Skeletal muscle cell (primary cell): ENCODE measurements at regions not wholly inside any gene's neighbourhood (a gene's known extent, or its start where the extent isn't known, plus 50 kb on each side); places are given as distances from the start of the nearest gene placed in this dataset.
A peak's percentile ranks its signal among the peaks of the same experiment; 100 is the strongest.

ENCODE experiments used
- DNase-seq: peaks from one replicate; pipeline ENCODE4 v3.0.0-alpha.2; 2010; ENCODE audit warnings: low read depth
- H3K4me3 ChIP-seq: 2 replicates; pipeline ENCODE4 v1.5.1; 2011; ENCODE audit warnings: low read depth, mild to moderate bottlenecking, control low read depth, low read length, moderate library complexity

DNA sequence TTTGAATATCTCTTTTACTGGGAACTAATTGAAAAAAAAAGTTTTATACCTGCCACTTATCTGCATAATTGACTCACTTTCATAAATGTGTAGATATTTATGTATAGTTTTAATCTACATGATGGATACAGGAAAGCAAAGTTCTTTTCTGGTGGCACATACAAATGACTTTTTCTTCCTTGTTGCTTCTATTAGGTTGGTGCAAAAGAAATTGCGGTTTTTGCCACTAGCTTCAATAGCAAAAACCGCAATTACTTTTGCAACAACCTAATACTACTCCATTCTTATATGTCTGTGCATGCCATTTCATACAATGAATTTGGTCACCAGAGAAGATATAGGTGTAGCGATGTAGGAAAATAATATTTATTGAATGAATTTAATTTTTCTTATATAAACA lies 344.5 kb upstream of the PCDH20 start:
- no peak overlapping the region for H3K4me3 ChIP-seq
- no peak for DNase-seq

DNA sequence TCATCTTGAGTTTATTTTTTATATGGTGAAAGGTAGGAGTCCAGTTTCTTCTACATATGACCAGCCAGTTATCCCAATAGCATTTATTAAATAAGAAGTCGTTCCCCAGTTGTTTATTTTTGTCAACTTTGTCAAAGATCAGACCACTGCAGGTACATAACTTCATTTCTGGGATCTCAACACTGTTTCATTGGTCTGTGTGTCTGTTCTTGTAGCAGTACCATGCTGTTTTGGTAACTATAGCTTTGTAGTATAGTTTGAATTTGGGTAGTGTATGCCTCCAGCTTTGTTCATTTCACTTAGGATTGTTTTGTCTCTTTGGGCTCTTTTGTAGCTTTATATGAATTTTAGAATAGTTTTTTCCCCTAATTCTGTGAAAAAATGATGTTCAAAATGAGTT lies 340.4 kb upstream of the PCDH20 start:
- no peak for DNase-seq
- no peak overlapping the region for H3K4me3 ChIP-seq

DNA sequence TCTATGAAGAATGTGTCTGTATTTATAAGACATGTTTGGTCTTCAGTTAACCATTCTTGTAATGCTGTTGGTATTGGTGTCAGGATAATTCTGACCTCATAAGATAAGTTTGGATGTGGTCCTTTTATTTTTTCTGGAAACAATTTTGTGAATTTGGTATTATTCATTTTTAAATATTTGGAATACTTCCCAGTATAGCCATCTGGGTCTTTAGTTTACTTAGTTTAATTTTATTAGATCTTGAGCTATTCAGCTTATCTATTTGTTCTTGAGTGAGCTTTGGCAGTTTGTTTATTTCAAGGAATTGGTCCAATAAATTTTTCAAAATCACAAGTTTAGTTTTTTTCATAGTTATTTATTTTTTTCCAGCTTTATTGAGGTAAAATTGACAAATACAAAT lies 335.4 kb upstream of the PCDH20 start:
- no peak overlapping the region for H3K4me3 ChIP-seq
- no peak for DNase-seq

DNA sequence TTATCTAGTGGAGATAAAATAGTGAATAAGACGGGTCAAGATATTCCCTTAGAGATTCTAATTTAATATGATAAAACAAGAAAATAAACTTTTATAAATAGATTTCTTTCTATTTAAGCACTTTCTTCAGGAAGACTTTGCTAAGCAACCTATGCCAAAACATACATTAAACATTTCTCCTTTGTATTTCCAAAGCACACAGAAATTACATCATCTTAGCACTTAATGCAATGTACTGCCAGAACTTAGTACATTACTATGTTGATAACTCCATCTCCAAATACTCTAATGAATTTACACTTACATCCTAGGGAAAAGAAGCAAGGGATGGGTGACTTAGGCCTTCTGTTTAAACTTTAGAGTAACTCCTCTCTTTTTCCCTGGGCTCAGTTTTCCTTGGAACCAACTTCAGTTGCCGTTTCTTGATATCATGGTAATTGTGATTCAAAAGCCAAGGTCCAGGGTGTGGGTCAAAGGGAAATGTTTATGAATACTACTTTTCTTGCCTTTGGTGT lies 322.6 kb upstream of the PCDH20 start:
- no peak overlapping the region for H3K4me3 ChIP-seq
- no peak for DNase-seq

DNA sequence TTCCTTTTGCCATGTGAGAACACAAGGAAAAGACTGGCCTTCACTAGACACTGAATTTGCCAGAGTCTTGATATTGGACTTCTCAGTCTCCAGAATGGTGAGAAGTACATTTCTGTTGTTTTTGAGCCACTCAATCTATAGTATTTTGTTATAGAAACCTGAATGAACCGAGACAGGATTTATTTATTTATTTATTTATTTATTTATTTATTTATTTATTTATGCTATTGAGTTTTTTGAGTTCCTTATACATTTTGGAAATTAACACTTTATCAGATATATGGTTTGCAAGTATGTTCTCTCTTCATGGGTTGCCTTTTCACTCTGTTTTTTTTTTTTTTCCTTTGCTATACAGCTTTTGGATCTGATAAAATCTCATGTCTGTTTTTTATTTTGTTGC lies 319.0 kb upstream of the PCDH20 start:
- no peak for DNase-seq
- no peak overlapping the region for H3K4me3 ChIP-seq

DNA sequence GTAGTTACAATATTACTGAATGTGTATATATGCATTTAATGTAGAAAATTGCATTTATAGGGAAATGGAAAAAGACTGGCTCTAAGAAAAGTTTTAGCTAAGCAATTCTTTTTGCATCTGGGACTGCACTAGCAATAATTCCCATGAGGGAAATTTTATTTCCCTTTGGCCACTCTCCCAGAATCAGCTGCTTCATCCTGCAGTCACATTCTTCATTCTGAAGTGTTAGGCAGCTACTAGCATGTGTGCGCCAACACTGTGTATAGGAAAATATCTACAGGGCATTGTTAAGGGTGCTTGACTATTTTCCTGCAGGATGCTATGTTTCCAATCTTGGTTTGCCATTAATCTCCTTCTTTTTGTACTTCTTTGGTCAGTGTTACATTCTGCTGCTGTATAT lies 312.8 kb upstream of the PCDH20 start:
- peak; percentile 70 for DNase-seq
- H3K4me3 ChIP-seq = no peak overlapping the region

DNA sequence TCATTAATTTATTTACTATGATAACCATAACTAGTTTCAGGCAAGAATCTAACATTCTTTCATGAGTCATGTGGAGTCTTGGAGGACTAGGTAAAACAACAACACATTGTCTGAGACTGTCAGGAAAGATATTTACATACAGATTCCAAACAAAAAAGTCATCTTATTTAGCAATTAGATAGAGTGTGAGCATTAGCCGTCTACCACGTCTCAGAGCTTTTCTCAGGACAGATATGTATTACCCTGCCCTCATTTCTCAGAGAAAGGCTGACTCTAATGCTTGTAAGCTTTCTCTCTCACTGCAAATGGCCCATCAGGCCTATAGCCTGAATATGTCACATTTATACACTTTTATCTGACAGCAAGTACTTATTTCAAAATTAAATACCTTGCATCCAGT lies 312.1 kb upstream of the PCDH20 start:
- DNase-seq = peak; percentile 52
- no peak overlapping the region for H3K4me3 ChIP-seq

DNA sequence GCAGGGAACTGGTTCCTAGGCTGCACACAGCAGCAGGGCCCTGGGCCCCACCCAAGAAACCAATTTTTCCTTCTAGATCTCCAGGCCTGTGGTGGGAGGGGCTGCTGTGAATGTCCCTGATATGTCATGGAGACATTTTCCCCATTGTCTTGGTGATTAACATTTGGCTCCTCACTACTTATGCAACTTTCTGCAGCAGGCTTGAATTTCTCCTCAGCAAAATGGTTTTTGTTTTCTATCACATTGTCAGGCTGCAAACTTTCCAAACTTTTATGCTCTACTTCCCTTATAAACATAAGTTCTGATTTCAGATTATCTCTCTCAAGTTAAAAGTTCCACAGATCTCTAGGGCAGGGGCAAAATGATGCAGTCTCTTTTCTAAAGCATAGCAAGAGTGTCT lies 310.2 kb upstream of the PCDH20 start:
- no peak for DNase-seq
- no peak overlapping the region for H3K4me3 ChIP-seq

DNA sequence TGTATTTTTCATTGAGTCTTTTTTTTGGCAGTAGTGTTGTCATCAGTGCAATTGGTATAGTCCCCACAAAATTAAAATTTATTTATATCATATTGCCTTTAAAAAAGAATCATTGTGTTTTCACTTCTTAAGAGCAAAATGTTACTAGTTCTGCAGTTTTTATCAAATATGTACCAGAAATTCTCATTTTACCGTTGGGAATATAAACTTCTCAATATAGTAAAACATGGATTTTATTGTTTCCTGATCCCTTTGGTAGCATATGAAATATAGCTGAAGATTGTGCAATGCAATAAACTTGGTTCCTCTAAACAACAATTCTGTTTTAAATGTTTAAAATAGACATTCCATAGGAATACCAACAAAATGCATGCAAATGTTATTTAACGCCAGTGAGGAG lies 306.5 kb upstream of the PCDH20 start:
- no peak overlapping the region for H3K4me3 ChIP-seq
- no peak for DNase-seq

DNA sequence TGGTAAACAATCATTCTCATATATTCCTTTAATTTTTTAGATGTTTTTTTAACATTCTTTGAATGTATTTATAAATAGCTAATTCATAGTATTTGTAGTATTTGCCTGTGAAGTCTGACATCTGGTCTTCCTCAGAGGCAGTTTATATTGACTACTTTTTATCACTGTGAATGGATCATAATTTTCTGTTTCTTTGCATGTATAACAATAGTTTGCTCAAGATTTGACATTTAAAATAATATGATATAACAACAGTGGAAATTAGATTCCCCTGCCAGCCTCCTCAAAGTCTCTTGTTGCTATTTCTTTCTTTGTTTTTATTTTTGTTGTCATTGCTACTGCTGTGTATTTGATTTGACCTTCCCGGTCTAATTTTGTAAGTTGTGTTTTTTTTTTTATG lies 297.0 kb upstream of the PCDH20 start:
- no peak for DNase-seq
- H3K4me3 ChIP-seq = no peak overlapping the region

DNA sequence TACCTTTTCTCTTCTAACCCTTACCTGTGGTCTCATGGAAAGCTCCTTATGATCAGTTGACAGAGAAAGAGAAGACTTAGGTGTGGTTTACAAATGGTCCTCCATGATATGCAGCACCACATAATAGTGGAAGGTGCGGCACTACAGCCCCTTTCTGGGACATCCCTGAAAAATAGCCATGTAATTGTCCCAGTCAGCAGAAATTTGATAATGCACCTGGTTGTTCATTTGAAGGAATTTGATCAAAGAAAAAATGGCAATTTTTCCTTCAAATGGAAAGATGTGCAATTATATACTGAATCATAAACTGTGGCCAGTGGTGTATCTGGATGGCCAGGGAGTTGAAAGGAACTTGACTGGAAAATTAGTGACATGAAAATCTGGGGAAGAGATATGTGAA lies 293.6 kb upstream of the PCDH20 start:
- no peak overlapping the region for H3K4me3 ChIP-seq
- no peak for DNase-seq

DNA sequence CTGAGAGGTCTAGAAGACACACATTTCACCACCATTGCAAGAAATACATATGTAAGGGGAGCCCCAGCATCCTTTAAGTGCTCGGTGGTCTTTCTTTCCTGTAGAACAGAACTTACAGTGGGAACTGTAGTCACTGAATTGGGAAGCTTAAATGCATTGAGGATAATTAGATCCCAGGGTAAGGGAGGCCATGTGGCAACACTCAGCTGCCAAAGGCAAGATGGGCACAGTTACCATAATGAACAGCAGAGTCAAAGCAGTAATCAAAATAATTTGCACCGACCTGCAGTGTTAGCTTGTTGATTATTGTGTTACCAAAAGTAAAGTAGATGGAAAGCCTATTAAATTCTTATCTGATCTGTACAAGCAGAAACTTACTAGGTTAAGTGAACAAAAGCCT lies 291.2 kb upstream of the PCDH20 start:
- DNase-seq = no peak
- no peak overlapping the region for H3K4me3 ChIP-seq

DNA sequence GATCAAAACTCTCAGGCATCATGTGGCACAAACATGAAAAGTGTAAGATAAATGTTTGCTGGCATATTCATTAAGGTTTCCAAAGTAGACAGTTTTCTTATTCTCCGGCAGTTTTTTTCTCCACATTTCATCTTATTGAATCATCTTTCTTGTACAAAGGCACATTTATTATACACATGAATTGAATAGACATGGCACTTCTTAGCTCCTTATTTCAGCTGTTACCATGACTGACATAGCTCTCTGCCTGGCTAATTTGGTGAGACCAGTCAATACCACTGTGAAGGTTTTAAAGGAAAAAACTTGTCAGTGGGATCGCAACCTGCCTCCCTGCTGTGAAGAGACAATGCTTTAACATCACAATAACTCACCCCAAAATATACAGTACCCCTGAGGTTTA lies 285.0 kb upstream of the PCDH20 start:
- no peak for DNase-seq
- no peak overlapping the region for H3K4me3 ChIP-seq

DNA sequence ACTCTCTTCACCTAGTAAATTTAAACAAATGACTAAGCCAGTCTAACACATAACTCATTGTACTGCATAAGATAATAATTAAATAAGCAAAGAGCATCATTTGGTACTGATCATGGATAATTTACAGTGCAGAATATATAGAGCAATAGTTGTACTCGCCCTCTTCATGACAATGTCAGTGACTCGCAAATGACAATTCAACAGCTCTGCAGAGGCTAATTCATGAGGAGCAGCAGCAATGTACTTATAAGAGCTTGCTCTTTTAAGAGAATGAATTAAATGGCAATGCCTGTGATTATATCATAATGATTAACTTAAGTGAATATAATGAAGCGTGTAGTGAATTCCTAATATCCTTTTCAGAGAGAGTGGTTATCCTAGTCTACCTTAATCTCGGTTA lies 284.5 kb upstream of the PCDH20 start:
- DNase-seq = no peak
- H3K4me3 ChIP-seq = no peak overlapping the region

DNA sequence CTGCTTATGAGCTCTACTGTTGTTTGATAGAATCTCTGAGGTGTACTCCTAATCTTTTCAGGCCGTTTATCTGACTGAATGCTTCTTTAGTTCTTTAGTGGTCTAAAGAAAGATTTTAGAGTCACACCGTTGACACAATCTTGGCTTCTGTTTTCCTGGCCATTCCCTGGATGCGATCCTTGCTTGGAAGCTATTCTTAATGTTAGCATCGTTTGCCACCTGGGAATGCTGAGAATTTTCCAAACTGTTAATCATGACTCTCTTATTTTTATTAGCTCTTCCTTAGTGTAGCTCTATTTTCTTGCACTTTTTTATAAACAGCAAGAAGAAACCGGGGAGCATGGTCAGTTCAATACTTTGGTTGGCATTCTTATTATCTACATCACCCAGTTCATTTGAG lies 281.0 kb upstream of the PCDH20 start:
- DNase-seq = no peak
- no peak overlapping the region for H3K4me3 ChIP-seq

DNA sequence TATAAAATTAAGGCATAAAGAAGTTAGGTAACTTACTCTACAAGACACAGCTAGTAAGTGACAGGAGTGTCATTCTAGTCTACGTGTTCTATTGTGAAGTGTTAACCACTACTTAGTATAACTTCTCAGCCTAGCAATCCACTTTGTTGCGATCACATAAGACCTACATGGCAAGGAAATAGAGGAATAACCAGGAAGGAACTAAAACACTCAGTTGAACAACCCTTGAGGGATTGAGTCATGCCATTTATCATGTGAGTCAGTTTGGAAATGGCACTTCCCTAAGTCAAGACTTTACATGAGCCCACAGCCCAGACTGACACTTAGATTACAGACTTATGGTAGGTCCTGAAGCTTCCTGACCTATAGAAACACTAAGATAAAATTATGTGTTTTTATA lies 279.5 kb upstream of the PCDH20 start:
- no peak overlapping the region for H3K4me3 ChIP-seq
- DNase-seq = peak; percentile 24

DNA sequence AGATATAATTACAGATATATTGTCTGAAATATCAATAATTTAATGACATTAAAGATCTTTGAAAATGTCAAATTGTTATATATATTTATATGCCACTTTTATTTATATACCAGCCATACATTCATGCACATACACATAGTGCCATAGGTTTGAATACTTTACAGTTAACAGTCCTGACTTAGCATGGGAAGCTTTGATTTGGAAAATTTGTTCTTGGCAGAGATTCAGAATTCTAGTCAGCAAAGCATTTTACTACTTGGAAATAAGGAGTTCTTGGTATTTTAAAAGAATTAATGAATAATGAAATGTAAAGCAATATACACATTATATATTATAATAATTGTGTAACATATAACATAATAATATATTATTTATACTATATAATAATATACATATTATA lies 277.0 kb upstream of the PCDH20 start:
- H3K4me3 ChIP-seq = no peak overlapping the region

DNA sequence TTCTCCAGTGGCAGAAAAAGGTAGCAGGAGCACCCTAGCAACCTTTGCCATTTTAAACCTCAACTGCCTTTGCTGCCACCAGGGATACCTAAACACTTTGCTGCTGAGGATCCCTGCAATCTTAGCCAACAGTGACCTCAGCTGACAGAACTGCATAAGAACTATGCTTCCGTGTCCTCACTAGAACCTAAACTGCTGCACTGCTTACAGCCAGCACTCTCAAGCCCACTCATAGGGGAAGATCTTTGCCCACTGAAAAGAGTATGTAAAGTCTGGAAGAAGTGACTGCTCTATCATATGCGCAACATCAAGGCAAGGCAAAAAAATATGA lies 270.0 kb upstream of the PCDH20 start:
- no peak for DNase-seq
- H3K4me3 ChIP-seq = no peak overlapping the region

More for the DNA sequence above, 277.0 kb upstream of the PCDH20 start:
- DNase-seq = no peak

DNA sequence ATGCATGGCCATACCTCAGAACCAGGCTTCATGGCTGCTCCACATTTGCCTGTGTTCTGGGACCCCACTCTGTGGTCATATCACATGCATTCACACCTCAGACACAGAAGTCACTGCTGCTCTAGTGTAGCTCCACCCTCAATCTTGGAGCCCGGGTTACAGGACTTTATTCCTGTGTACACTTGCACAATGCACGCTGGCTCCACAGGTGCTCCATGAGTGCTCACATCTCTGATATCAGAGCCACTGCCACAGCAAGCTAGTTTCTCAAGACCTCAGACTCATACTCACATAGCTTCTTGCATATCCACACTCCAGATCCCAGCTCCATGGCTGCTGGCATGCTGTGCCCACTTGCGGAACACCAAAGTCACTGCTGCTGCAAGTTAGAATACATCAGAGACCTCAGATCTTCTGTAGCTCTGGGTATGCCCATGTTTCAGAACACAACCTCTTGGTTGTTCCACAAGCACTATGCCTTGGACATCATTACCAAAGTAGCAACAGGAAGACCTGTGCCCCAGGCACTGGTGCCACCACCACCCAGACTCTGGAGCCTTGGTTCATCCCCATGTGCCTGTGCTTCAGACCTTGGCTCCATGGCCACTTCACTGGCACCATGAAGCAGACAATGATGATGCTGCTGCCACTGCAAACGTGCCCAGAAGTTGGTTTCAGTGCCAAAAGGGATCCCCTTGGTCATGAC lies 269.5 kb upstream of the PCDH20 start:
- no peak overlapping the region for H3K4me3 ChIP-seq
- no peak for DNase-seq

DNA sequence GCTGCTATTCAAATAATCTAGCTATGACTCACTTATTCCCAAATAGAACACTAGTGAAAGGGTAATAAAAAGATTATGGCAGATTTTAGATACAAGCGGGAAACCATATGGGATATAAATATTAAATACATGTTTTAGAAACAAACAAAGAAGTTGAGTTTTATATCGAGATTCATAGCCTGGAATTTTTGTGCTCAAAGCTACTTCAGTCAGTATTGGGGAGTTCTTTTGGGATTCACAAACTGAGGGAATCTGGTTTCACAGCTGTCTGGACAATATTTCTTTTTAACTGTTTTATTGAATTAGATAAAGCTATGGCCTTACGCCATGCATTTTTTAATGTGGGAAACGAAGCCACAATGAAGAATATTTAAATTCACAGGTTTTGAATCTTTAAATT lies 257.1 kb upstream of the PCDH20 start:
- H3K4me3 ChIP-seq = no peak overlapping the region
- DNase-seq = no peak

DNA sequence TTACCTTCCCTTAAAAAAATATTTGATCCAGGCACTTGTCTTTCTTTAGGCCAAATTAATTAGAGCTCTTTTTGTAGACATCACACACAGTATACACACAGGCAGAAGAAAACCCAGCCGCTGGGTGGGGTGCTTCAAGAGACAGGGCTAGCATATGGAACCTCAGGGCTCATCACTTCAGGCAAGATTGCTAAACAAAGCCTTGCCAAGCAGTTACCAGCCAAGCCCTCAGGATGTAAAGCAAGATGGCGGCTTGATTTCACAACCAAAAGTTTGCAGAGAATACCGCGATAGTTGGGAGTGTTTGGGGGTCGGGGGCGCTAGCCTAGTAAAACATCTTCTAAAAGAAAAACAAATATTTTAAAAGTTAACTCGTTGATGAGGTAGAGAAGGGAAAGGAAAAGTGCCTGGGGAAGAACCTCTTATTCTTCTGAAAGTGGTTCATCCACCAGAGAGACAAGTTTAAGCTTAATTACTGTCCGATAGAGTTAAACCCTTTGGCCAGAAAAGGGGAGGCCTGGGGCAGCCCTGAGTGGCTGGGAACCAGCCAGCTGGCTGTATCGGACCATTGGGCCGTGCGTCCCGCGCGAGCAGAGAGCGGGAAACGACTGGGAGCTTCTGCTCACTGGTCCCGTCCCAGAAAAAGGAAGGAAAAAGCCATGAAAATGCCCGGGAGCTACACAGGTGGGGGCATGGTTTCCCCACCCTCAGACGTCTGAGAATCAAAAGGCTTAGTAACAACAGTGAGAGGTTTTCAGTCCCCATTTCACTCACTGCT lies 254.9 kb upstream of the PCDH20 start:
- no peak overlapping the region for H3K4me3 ChIP-seq
- DNase-seq = no peak
